MM.1S (cell line): ENCODE measurements at regions not wholly inside any gene's neighbourhood (a gene's known extent, or its start where the extent isn't known, plus 50 kb on each side); places are given as distances from the start of the nearest gene placed in this dataset.
A peak's percentile ranks its signal among the peaks of the same experiment; 100 is the strongest.

Experiments used
- DNase-seq: peaks from one replicate; pipeline ENCODE4 v3.0.0-alpha.2; 2015
- H2AFZ ChIP-seq: fragments of 300-600 bp; sonication (generic); 2 replicates; pipeline ENCODE4 v1.6.0; 2016; ENCODE audit warnings: antibody characterized with exemption, low read length
- H3F3A ChIP-seq: fragments of 300-600 bp; sonication (generic); 2 replicates; pipeline ENCODE4 v1.6.1; 2016; ENCODE audit warnings: mild to moderate bottlenecking, antibody characterized with exemption, low read length, moderate library complexity, mixed read lengths; ENCODE audit not compliant: insufficient read depth
- H3K27ac ChIP-seq: fragments of 300-600 bp; sonication (generic); 2 replicates; pipeline ENCODE4 v1.5.1; 2016; ENCODE audit warnings: mild to moderate bottlenecking, low read length
- H3K27me3 ChIP-seq: fragments of 300-600 bp; sonication (generic); replicated peaks from 2 replicates; pipeline ENCODE4 v1.6.0; 2016; ENCODE audit warnings: low read length; ENCODE audit not compliant: insufficient read depth
- H3K36me3 ChIP-seq: fragments of 300-600 bp; sonication (generic); replicated peaks from 2 replicates; pipeline ENCODE4 v1.6.1; 2016; ENCODE audit warnings: mild to moderate bottlenecking, low read length, mixed read lengths; ENCODE audit not compliant: insufficient read depth
- H3K4me1 ChIP-seq: fragments of 300-600 bp; sonication (generic); 2 replicates; pipeline ENCODE4 v1.6.1; 2016; ENCODE audit warnings: low read length, mixed read lengths
- H3K4me2 ChIP-seq: fragments of 300-600 bp; sonication (generic); 2 replicates; pipeline ENCODE4 v1.6.0; 2016; ENCODE audit warnings: low read depth, low read length
- H3K4me3 ChIP-seq: fragments of 300-600 bp; sonication (generic); 2 replicates; pipeline ENCODE4 v1.5.1; 2016; ENCODE audit warnings: low read length, mixed read lengths
- H3K79me2 ChIP-seq: fragments of 300-600 bp; sonication (generic); 2 replicates; pipeline ENCODE4 v1.6.1; 2016; ENCODE audit warnings: mixed run types, low read length, mixed read lengths
- H3K9ac ChIP-seq: fragments of 300-600 bp; sonication (generic); 2 replicates; pipeline ENCODE4 v1.6.1; 2016; ENCODE audit warnings: low read length, mixed read lengths
- H3K9me2 ChIP-seq: fragments of 300-600 bp; sonication (generic); replicated peaks from 2 replicates; pipeline ENCODE4 v1.6.1; 2016; ENCODE audit warnings: mild to moderate bottlenecking, low read length, mixed read lengths; ENCODE audit not compliant: insufficient read depth
- H3K9me3 ChIP-seq: fragments of 300-600 bp; sonication (generic); replicated peaks from 2 replicates; pipeline ENCODE4 v1.6.1; 2016; ENCODE audit warnings: mild to moderate bottlenecking, low read length, mixed read lengths; ENCODE audit not compliant: insufficient read depth
- H4K20me1 ChIP-seq: fragments of 300-600 bp; sonication (generic); 2 replicates; pipeline ENCODE4 v1.6.1; 2016; ENCODE audit warnings: mild to moderate bottlenecking, low read length, moderate library complexity, mixed read lengths; ENCODE audit not compliant: insufficient read depth
- EZH2 ChIP-seq: fragments of 300-600 bp; sonication (generic); optimal IDR thresholded peaks from 2 replicates; pipeline ENCODE3; 2017; ENCODE audit warnings: low read depth, mild to moderate bottlenecking, antibody characterized with exemption, low read length, mixed read lengths
- EZH2phosphoT487 ChIP-seq: fragments of 300-600 bp; sonication (generic); IDR thresholded peaks from 2 replicates; pipeline ENCODE4 v1.6.1; 2018; ENCODE audit warnings: antibody characterized with exemption, low read length
- TF ChIP-seq, protein P1 (sequence below): fragments of 300-600 bp; sonication (generic); IDR thresholded peaks from 2 replicates; pipeline ENCODE4 v1.5.1; 2016; ENCODE audit warnings: antibody characterized with exemption, low read length, mixed read lengths

- H3K27ac ChIP-seq = no peak overlapping the region
- peaks cover 29% of the 10 kb centered on the region for H3K4me1 ChIP-seq
- H3K4me2 ChIP-seq = no peak overlapping the region
- no peaks in the 10 kb centered on the region for H3K9me3 ChIP-seq
- peaks cover 18% of the 10 kb centered on the region; the same call in 1 of the 2 replicates for H3F3A ChIP-seq
- H3K9ac ChIP-seq = no peak overlapping the region
- H3K4me3 ChIP-seq = no peak overlapping the region
- H4K20me1 ChIP-seq = no peaks in the 10 kb centered on the region
- no peak overlapping the region for H2AFZ ChIP-seq
- H3K9me2 ChIP-seq = no peaks in the 10 kb centered on the region
- TF ChIP-seq EZH2 (no peak), EZH2phosphoT487 (no peak)
- TF ChIP-seq, protein P1, sequence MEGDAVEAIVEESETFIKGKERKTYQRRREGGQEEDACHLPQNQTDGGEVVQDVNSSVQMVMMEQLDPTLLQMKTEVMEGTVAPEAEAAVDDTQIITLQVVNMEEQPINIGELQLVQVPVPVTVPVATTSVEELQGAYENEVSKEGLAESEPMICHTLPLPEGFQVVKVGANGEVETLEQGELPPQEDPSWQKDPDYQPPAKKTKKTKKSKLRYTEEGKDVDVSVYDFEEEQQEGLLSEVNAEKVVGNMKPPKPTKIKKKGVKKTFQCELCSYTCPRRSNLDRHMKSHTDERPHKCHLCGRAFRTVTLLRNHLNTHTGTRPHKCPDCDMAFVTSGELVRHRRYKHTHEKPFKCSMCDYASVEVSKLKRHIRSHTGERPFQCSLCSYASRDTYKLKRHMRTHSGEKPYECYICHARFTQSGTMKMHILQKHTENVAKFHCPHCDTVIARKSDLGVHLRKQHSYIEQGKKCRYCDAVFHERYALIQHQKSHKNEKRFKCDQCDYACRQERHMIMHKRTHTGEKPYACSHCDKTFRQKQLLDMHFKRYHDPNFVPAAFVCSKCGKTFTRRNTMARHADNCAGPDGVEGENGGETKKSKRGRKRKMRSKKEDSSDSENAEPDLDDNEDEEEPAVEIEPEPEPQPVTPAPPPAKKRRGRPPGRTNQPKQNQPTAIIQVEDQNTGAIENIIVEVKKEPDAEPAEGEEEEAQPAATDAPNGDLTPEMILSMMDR = no peak
- H3K27me3 ChIP-seq = no peaks in the 10 kb centered on the region; the same call in 1 of the 2 replicates
- no peak for DNase-seq
- no peaks in the 10 kb centered on the region for H3K36me3 ChIP-seq
- H3K79me2 ChIP-seq = no peaks in the 10 kb centered on the region
These were observed 521.5 kb downstream of the PDCD6IP start for GRCh38 chr3:34319881-34320280.

GRCh38 chr3:34323517-34323916 is 525.1 kb downstream of the PDCD6IP start:
- Histone ChIP-seq H4K20me1 (no peaks in the 10 kb centered on the region), H3K4me3 (no peak overlapping the region; the same call in 1 of the 2 replicates), H3K36me3 (no peaks in the 10 kb centered on the region), H3K79me2 (no peaks in the 10 kb centered on the region), H3K4me2 (peak overlapping the region; percentile 34), H3K9me3 (no peaks in the 10 kb centered on the region), H2AFZ (peak overlapping the region; percentile 18; the same call in 1 of the 2 replicates), H3K4me1 (peaks cover 33% of the 10 kb centered on the region), H3K9ac (no peak overlapping the region), H3K9me2 (no peaks in the 10 kb centered on the region), H3F3A (peaks cover 18% of the 10 kb centered on the region; the same call in 1 of the 2 replicates), H3K27me3 (no peaks in the 10 kb centered on the region), H3K27ac (peak overlapping the region; percentile 61; the same call in 1 of the 2 replicates)
- TF ChIP-seq EZH2phosphoT487 (no peak), EZH2 (no peak)
- TF ChIP-seq, protein P1 = no peak
- peak; percentile 92 for DNase-seq

GRCh38 chr3:34346656-34347055 is 548.2 kb downstream of the PDCD6IP start:
- Histone ChIP-seq H3K9me2 (no peaks in the 10 kb centered on the region), H4K20me1 (no peaks in the 10 kb centered on the region), H2AFZ (no peak overlapping the region), H3K4me2 (no peak overlapping the region), H3F3A (no peaks in the 10 kb centered on the region), H3K4me3 (no peak overlapping the region), H3K4me1 (no peaks in the 10 kb centered on the region), H3K9me3 (no peaks in the 10 kb centered on the region), H3K27ac (no peak overlapping the region), H3K36me3 (no peaks in the 10 kb centered on the region), H3K27me3 (no peaks in the 10 kb centered on the region), H3K79me2 (no peaks in the 10 kb centered on the region), H3K9ac (no peak overlapping the region)
- TF ChIP-seq, protein P1 = no peak
- no peak for DNase-seq
